ENCODE measurements at regions not wholly inside any gene's neighbourhood (a gene's known extent, or its start where the extent isn't known, plus 50 kb on each side); places are given as distances from the start of the nearest gene placed in this dataset.

DNA sequence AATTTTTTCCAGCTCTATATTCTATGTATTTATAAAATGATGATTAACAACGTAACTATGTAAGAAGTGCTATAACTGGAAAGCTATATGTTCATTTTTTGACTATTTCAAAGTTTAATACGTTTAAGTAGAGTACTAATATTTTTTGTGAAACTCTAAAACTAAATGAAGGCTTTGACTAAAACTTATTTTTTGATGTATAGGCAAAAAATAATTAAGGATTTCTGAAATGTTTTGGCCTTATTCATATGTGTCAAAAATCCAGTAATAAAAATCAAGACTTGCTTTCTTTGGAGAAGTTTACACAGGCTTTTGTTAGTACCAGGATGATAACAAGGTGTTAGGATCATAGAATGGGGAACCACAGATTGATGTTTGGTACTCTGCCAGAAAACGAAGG lies 58.2 kb upstream of the ZEB2 start:
- no peaks in the 10 kb centered on the region for H4K20me1 ChIP-seq (ENCODE audit: low read length)
- intact Hi-C loops (cut with micrococcal nuclease): no loop called here
- H3F3A ChIP-seq (ENCODE audit: low read length, unreplicated experiment): no peaks in the 10 kb centered on the region
- no peaks in the 10 kb centered on the region for H3K4me1 ChIP-seq (ENCODE audit: insufficient read depth, low read length)
- DNase-seq (no peak), ATAC-seq (no peak)
- no peak overlapping the region for H2AFZ ChIP-seq (ENCODE audit: low read length)
- TF ChIP-seq EZH2 (IDR thresholded peaks at IDR 0.05; ENCODE audit: low read length, unreplicated experiment) (no peak), EZH2phosphoT487 (IDR thresholded peaks at IDR 0.05; ENCODE audit: borderline replicate concordance, low read length) (no peak)
- TF ChIP-seq, protein P1, sequence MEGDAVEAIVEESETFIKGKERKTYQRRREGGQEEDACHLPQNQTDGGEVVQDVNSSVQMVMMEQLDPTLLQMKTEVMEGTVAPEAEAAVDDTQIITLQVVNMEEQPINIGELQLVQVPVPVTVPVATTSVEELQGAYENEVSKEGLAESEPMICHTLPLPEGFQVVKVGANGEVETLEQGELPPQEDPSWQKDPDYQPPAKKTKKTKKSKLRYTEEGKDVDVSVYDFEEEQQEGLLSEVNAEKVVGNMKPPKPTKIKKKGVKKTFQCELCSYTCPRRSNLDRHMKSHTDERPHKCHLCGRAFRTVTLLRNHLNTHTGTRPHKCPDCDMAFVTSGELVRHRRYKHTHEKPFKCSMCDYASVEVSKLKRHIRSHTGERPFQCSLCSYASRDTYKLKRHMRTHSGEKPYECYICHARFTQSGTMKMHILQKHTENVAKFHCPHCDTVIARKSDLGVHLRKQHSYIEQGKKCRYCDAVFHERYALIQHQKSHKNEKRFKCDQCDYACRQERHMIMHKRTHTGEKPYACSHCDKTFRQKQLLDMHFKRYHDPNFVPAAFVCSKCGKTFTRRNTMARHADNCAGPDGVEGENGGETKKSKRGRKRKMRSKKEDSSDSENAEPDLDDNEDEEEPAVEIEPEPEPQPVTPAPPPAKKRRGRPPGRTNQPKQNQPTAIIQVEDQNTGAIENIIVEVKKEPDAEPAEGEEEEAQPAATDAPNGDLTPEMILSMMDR (conservative IDR thresholded peaks at IDR 0.05; ENCODE audit: low read depth, low read length): no peak
- ChIA-PET CTCF (no interaction called here), POLR2A (ENCODE audit: unreplicated experiment) (no interaction called here)
- no peak overlapping the region for H3K9ac ChIP-seq (ENCODE audit: low read length)
- BruUV-seq (replicated peaks): no TSS peak
- no peaks in the 10 kb centered on the region for H3K36me3 ChIP-seq (ENCODE audit: low read depth, low read length)
- H3K9me2 ChIP-seq (replicated peaks; ENCODE audit: low read length): no peaks in the 10 kb centered on the region
- H3K9me3 ChIP-seq (ENCODE audit: low read length): no peaks in the 10 kb centered on the region
- H3K27ac ChIP-seq (ENCODE audit: low read length): no peak overlapping the region
- no peak overlapping the region for H3K4me2 ChIP-seq (ENCODE audit: low read length)
- no peaks in the 10 kb centered on the region for H3K27me3 ChIP-seq (ENCODE audit: low read length)
- no peaks in the 10 kb centered on the region for H3K79me2 ChIP-seq (ENCODE audit: low read length)
- no peak overlapping the region for H3K4me3 ChIP-seq (ENCODE audit: low read length)

DNA sequence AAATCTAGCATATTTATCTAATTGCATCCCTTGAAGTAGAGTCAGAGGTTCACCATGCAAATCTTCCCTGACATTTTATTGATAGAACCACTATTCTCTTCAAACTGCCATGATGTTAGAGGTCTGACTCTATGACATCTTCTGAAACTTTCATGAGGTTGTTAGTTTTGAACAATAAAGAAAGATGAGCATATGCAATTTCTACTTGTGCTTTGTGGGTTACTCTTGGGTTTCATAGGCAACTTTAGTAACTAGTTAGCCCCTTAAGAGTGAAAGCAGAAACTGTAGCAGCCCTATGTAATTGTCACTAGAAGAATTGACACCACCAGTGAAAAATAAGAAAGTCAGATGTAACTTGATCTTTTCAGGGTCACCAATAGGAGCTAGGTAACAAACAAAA lies 53.1 kb upstream of the ZEB2 start:
- ATAC-seq (no peak), DNase-seq (no peak)
- CTCF ChIA-PET: no interaction called here
- Histone ChIP-seq H3K4me1 (ENCODE audit: insufficient read depth, low read length) (no peaks in the 10 kb centered on the region), H3K27ac (ENCODE audit: low read length) (no peak overlapping the region), H3K79me2 (ENCODE audit: low read length) (no peaks in the 10 kb centered on the region), H4K20me1 (ENCODE audit: low read length) (no peaks in the 10 kb centered on the region), H3K36me3 (ENCODE audit: low read depth, low read length) (no peaks in the 10 kb centered on the region), H3K27me3 (ENCODE audit: low read length) (no peaks in the 10 kb centered on the region), H3K4me3 (ENCODE audit: low read length) (no peak overlapping the region), H3K9me3 (ENCODE audit: low read length) (no peaks in the 10 kb centered on the region), H3F3A (ENCODE audit: low read length, unreplicated experiment) (no peaks in the 10 kb centered on the region), H3K9me2 (replicated peaks; ENCODE audit: low read length) (no peaks in the 10 kb centered on the region), H3K9ac (ENCODE audit: low read length) (no peak overlapping the region), H2AFZ (ENCODE audit: low read length) (no peak overlapping the region), H3K4me2 (ENCODE audit: low read length) (no peak overlapping the region)
- POLR2A ChIA-PET (ENCODE audit: unreplicated experiment): no interaction called here
- TF ChIP-seq, protein P1 (conservative IDR thresholded peaks at IDR 0.05; ENCODE audit: low read depth, low read length): no peak
- TF ChIP-seq EZH2 (IDR thresholded peaks at IDR 0.05; ENCODE audit: low read length, unreplicated experiment) (no peak), EZH2phosphoT487 (IDR thresholded peaks at IDR 0.05; ENCODE audit: borderline replicate concordance, low read length) (no peak)
- BruUV-seq (replicated peaks): no TSS peak
- intact Hi-C loops (cut with micrococcal nuclease): no loop called here

DNA sequence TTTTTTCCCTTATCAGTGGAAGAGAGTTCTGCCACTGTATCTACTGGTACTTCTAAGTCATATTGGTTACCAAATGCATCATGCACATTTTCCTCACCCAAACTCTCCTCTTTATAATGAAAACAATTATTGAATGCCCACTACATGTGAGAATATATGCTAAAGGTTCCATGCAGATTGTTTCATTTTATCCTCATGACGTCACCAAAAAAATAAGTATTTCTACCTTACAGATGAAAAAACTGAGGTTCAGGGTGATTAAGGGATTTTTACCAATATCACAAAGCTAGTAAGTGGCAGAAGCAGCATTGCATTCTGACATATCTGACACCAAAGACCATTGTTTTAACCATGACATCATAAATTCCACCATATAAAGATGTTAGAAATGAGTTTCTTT lies 51.9 kb upstream of the ZEB2 start:
- Histone ChIP-seq H3K9me3 (ENCODE audit: low read length) (no peaks in the 10 kb centered on the region), H3K4me2 (ENCODE audit: low read length) (no peak overlapping the region), H3K79me2 (ENCODE audit: low read length) (no peaks in the 10 kb centered on the region), H4K20me1 (ENCODE audit: low read length) (no peaks in the 10 kb centered on the region), H2AFZ (ENCODE audit: low read length) (no peak overlapping the region), H3K9ac (ENCODE audit: low read length) (no peak overlapping the region), H3K4me1 (ENCODE audit: insufficient read depth, low read length) (no peaks in the 10 kb centered on the region), H3F3A (ENCODE audit: low read length, unreplicated experiment) (no peaks in the 10 kb centered on the region), H3K4me3 (ENCODE audit: low read length) (no peak overlapping the region), H3K27me3 (ENCODE audit: low read length) (no peaks in the 10 kb centered on the region), H3K36me3 (ENCODE audit: low read depth, low read length) (no peaks in the 10 kb centered on the region), H3K27ac (ENCODE audit: low read length) (no peak overlapping the region), H3K9me2 (replicated peaks; ENCODE audit: low read length) (no peaks in the 10 kb centered on the region)
- CTCF ChIA-PET: no interaction called here
- intact Hi-C loops (cut with micrococcal nuclease): no loop called here
- ATAC-seq (no peak), DNase-seq (no peak)
- TF ChIP-seq, protein P1 (conservative IDR thresholded peaks at IDR 0.05; ENCODE audit: low read depth, low read length): no peak
- TF ChIP-seq EZH2phosphoT487 (IDR thresholded peaks at IDR 0.05; ENCODE audit: borderline replicate concordance, low read length) (no peak), EZH2 (IDR thresholded peaks at IDR 0.05; ENCODE audit: low read length, unreplicated experiment) (no peak)
- POLR2A ChIA-PET (ENCODE audit: unreplicated experiment): no interaction called here
- no TSS peak for BruUV-seq (replicated peaks)

All from PC-3 (cell line).